Ovary (tissue), 7 donors: ENCODE measurements at regions not wholly inside any gene's neighbourhood (a gene's known extent, or its start where the extent isn't known, plus 50 kb on each side); places are given as distances from the start of the nearest gene placed in this dataset.

ENCODE experiments used
- DNase-seq, 5 donors: peaks; one replicate each; pipeline ENCODE4 v3.0.0-alpha.2; 2019 to 2020
- H3K27ac ChIP-seq, 2 donors: fragments of 200-600 bp; one replicate each; pipeline versions ENCODE4 v1.5.1 to v1.8.0; 2019 to 2022
- H3K27me3 ChIP-seq: fragments of 200-600 bp; one replicate; pipeline ENCODE4 v1.8.0; 2022
- H3K36me3 ChIP-seq: fragments of 200-600 bp; sonication (generic); one replicate; pipeline ENCODE4 v1.5.1; 2019
- H3K4me1 ChIP-seq: one replicate; pipeline ENCODE4 v1.8.1; 2013; ENCODE audit warnings: mild to moderate bottlenecking, moderate library complexity; ENCODE audit not compliant: insufficient read depth
- H3K4me3 ChIP-seq: fragments of 200-600 bp; sonication (generic); one replicate; pipeline ENCODE4 v1.5.1; 2017
- H3K9me3 ChIP-seq, 2 donors: fragments of 200-600 bp in 1 of 2; sonication (generic) in 1 of 2; one replicate each; pipeline versions ENCODE4 v1.5.1 to v1.8.1; 2013 to 2019; ENCODE audit warnings: mild to moderate bottlenecking in 1 of 2, moderate library complexity in 1 of 2
- EP300 ChIP-seq: sonication (generic); formaldehyde crosslinking; IDR thresholded peaks from one replicate; pipeline ENCODE4 v1.6.1; 2017; ENCODE audit warnings: antibody characterized with exemption
- POLR2A ChIP-seq: fragments of 450-650 bp; IDR thresholded peaks from one replicate; pipeline ENCODE4 v1.6.1; 2017; ENCODE audit warnings: antibody characterized with exemption, mild to moderate bottlenecking, moderate library complexity
- WGBS, 3 donors: extraction: QIAGEN DNeasy Blood & Tissue Kit in 1 of 3; methylation state at CpG; one replicate each; pipeline versions ENCODE4 v1.1.5 to v1.1.7; 2013 to 2017; 5-methylcytosine and 5-hydroxymethylcytosine counted together
- intact Hi-C, 4 donors: fragments of 100-400 bp; cut with DNase I; formaldehyde crosslinking; loops; one replicate each; pipeline versions ENCODE4 v1.11.0 to v1.15.1; 2022 to 2023
- TF ChIP-seq, protein P1 (sequence below), 3 donors: fragments of 450-650 bp in 2 of 3; fragments of 200-600 bp in 1 of 3; IDR thresholded peaks; one replicate each; pipeline versions ENCODE4 v1.5.1 to v1.8.0; 2016 to 2022; ENCODE audit warnings: antibody characterized with exemption in 3 of 3, mild to moderate bottlenecking in 1 of 3
- donor health status: DM: no; HTN: no; CAD: no; lungs with moderate emphysema.
- donor health status: DM: no; HTN: no; CAD: no.
- donor health status: Bipolar disorder and iron deficiency.
- donor health status: DM: no; HTN: no; CAD: no.
- donor health status: DM: yes; HTN: yes; CAD: no.

DNA sequence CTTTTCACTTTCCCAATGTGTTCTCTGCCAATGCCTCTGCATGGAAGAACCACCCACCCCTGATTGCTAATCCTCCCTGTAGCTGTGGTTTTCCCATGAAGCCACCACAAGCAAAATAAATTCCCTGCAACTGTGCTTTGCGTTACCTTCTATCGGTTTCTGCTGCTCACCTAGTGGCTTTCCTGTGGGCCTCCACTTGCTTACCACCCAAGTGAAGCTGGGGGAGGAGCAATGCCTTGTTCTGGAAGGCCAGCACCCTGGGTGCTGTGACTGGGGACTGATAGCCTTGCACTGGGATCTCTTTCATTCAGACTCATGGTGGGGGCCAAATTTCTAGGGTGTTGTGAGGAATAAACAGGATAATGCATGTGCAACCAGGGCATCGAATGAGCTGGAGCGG lies 56.3 kb upstream of the GDNF start:
- no peaks in the 10 kb centered on the region for H3K27me3 ChIP-seq

DNA sequence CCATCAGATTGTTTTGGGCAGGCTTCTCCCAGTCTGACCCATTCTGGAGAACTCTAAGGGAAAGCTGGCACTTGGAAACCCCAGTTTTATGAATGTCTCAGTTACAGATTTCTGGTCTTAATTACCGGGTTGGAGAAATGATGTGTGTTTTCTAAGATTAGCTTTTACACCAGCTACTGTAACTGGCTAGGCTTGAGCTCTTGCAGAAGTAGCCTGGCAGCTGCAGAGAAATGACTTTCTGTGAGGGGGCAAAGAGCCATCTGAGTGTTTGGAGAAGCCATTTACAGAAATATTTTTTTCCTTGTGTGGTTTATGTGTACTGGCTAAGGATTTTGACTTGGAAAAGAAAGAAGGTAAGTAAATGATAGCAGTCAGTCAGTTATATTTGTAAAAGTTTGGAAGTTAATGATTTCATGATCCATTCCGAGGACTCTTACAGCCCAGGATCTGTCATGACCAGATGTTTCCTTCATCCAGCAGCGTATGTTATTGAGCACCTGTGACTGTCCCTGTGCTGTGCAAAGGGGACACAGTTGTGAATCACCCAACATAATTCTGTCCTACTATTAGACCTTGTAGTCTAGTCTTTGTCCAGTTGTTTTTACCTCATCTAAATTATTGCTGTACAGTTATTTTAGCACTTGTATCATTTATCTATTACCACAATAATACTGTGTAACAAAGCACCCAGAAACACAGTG lies 53.7 kb upstream of the GDNF start:
- no peak overlapping the region for H3K27ac ChIP-seq
- H3K36me3 ChIP-seq = no peaks in the 10 kb centered on the region
- DNase-seq = no peak
- intact Hi-C loops = no loop called here
- peaks cover 4% of the 10 kb centered on the region for H3K4me1 ChIP-seq
- no peaks in the 10 kb centered on the region for H3K9me3 ChIP-seq
- no peak overlapping the region for H3K4me3 ChIP-seq
- WGBS, 3 donors = 57 to 65% (median 61%) methylated on average over 3 of the region's 3 CpGs
- no peaks in the 10 kb centered on the region for H3K27me3 ChIP-seq
- TF ChIP-seq EP300 = no peak
- TF ChIP-seq POLR2A = no peak
- TF ChIP-seq, protein P1, sequence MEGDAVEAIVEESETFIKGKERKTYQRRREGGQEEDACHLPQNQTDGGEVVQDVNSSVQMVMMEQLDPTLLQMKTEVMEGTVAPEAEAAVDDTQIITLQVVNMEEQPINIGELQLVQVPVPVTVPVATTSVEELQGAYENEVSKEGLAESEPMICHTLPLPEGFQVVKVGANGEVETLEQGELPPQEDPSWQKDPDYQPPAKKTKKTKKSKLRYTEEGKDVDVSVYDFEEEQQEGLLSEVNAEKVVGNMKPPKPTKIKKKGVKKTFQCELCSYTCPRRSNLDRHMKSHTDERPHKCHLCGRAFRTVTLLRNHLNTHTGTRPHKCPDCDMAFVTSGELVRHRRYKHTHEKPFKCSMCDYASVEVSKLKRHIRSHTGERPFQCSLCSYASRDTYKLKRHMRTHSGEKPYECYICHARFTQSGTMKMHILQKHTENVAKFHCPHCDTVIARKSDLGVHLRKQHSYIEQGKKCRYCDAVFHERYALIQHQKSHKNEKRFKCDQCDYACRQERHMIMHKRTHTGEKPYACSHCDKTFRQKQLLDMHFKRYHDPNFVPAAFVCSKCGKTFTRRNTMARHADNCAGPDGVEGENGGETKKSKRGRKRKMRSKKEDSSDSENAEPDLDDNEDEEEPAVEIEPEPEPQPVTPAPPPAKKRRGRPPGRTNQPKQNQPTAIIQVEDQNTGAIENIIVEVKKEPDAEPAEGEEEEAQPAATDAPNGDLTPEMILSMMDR (IDR thresholded peaks at IDR 0.05) = no peak

More for the DNA sequence above, 56.3 kb upstream of the GDNF start:
- TF ChIP-seq, protein P1 (IDR thresholded peaks at IDR 0.05) = no peak
- TF ChIP-seq POLR2A = no peak
- no peak for TF ChIP-seq EP300
- no peak overlapping the region for H3K27ac ChIP-seq
- WGBS, 3 donors = 64 to 76% (median 74%) methylated on average over 4 of the region's 4 CpGs
- peaks cover 8% of the 10 kb centered on the region for H3K4me1 ChIP-seq
- intact Hi-C loops = no loop called here
- no peak overlapping the region for H3K4me3 ChIP-seq
- no peak for DNase-seq
- no peaks in the 10 kb centered on the region for H3K36me3 ChIP-seq
- no peaks in the 10 kb centered on the region for H3K9me3 ChIP-seq

DNA sequence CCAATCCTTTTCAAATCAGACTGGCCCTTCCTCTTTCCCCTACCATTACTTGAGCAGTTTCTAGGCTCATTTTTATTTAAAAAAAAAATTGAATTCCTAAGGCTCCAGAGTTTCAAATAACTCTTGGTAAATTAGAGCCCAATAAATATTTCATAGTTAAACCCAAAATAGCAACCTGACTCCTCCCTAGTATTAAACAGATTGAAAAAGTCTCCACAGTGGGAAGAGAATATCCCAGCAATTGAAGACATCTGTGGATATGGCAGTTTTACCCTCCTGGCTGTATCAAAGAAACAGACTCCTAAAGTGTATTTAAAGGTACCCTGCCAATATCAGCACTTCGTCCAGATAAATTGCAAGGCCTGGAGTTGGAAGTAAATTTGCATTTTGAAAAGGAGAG lies 52.7 kb upstream of the GDNF start:
- TF ChIP-seq, protein P1 (IDR thresholded peaks at IDR 0.05) = no peak
- TF ChIP-seq POLR2A (no peak), EP300 (no peak)
- no peaks in the 10 kb centered on the region for H3K9me3 ChIP-seq
- intact Hi-C loops = no loop called here
- H3K27ac ChIP-seq = no peak overlapping the region
- DNase-seq = no peak
- H3K4me1 ChIP-seq = peaks cover 4% of the 10 kb centered on the region
- H3K4me3 ChIP-seq = no peak overlapping the region
- H3K27me3 ChIP-seq = no peaks in the 10 kb centered on the region
- WGBS, 3 donors = 8 to 25% (median 14%) methylated on average over 1 of the region's 1 CpG
- no peaks in the 10 kb centered on the region for H3K36me3 ChIP-seq

DNA sequence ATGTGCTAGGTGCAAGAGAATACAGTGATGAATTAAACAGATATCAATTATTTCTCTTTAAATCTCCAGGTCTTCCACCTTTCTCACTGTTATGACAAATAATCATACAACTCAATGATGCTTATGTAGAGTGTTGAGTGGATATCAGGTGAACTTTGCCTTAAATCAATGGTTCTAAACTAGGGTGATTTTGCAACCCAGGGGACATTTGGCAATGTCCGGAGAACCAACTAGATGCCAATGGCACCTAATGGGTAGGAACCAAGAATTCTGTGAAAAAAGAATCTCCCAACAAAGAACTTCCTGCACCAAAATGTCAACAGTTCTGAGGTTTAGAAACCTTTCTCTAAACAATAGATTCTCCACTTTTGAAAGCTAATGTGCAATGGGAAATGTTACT lies 52.0 kb upstream of the GDNF start:
- intact Hi-C loops = no loop called here
- no peak overlapping the region for H3K4me3 ChIP-seq
- DNase-seq = no peak
- H3K27me3 ChIP-seq = no peaks in the 10 kb centered on the region
- H3K4me1 ChIP-seq = peaks cover 6% of the 10 kb centered on the region
- H3K36me3 ChIP-seq = no peaks in the 10 kb centered on the region
- WGBS, 3 donors = 95 to 98% (median 96%) methylated on average over 1 of the region's 1 CpG
- H3K27ac ChIP-seq = no peak overlapping the region
- H3K9me3 ChIP-seq = no peaks in the 10 kb centered on the region
- TF ChIP-seq POLR2A (no peak), EP300 (no peak)
- TF ChIP-seq, protein P1 (IDR thresholded peaks at IDR 0.05) = no peak
